ENCODE measurements at regions not wholly inside any gene's neighbourhood (a gene's known extent, or its start where the extent isn't known, plus 50 kb on each side); places are given as distances from the start of the nearest gene placed in this dataset.

GRCh38 chr12:93136253-93137055 lies 207.4 kb upstream of the EEA1 start (continued):
- no peak for TF ChIP-seq SIRT6 (IDR thresholded peaks at IDR 0.05; ENCODE audit: low read length)

All from H1 (cell line).